ENCODE measurements at regions not wholly inside any gene's neighbourhood (a gene's known extent, or its start where the extent isn't known, plus 50 kb on each side); places are given as distances from the start of the nearest gene placed in this dataset.

DNA sequence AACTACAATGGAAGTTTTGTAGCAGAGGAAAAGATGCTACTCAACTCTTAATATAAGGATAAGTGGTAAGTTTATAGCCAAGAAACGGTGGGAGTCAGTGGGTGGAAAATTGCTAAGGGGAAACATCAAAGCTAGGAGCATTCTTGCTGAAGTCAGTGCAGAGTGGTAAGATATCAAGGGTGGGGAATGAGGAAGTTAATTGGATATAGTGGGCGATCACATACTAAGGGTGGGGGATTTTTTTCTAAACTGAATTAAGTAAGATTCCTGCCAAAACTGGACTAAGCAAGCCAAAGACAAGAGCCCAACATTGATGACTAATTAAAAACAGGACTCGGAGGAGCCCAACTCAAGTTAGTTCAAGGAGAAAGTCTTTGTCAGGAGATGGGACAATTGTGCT, 525.4 kb downstream of the CCDC85A start:
- no peak for DNase-seq (ENCODE audit: low read depth)

DNA sequence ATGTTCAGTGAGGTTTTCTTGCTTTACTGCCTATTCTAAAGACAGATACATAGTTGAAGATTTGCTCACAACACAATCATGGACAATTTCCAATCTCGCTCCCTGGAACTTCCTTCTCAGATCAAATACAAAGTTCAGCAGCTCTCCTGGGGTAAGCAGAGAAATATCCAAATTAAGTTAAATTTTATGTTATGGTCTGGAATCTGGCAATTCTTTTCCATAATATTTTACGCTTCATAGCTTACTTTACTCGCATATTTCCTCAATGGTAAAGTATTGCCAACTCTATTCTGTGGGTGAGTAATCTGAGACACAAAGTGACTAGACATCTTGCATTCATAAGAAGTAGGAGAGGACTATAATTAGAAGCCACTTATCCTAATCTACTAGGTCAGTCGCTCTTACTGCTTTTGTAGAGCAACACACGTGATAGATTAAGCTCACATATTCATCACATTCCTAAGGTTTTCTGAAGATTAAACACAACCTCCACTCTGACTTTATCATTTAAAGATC, 529.4 kb downstream of the CCDC85A start:
- DNase-seq (ENCODE audit: low read depth), result peak; percentile 95

DNA sequence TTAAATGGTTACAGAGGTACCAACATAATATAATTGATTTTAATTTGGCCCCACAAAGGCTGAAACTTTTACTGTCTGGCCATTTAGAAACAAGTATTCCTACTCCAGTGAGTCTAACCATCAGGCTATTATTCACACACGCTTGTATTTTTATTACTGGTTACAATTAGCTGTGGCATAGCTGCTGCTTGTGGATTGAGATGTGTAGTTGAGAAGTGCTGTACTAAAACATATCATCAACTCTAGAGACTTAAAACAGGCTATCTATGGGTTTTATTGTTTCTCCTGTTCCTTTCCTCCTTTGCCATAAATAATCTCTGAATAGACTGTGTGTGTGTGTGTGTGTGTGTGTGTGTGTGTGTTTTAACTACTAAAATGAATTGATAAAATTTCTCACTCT, 530.2 kb downstream of the CCDC85A start:
- peak; percentile 14 for DNase-seq (ENCODE audit: low read depth)

DNA sequence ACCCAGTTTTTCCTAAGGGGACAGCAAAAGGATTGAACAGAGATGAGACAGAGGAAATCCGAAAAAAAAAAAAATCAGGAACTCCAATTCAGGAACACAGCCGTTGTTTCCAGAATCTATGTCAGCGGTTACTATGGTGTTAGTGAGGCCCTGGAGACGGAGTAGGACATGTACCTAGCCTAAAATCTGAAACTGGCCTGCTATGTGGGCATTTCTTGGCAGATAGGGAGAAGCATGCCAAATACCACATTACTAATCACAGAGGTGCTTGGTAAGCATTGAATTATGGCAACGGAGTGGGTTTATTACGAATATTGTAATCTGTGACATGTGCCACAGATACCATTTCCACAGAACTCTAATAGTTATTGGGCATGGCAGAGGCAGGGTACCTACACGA, 530.6 kb downstream of the CCDC85A start:
- peak; percentile 2 for DNase-seq (ENCODE audit: low read depth)

DNA sequence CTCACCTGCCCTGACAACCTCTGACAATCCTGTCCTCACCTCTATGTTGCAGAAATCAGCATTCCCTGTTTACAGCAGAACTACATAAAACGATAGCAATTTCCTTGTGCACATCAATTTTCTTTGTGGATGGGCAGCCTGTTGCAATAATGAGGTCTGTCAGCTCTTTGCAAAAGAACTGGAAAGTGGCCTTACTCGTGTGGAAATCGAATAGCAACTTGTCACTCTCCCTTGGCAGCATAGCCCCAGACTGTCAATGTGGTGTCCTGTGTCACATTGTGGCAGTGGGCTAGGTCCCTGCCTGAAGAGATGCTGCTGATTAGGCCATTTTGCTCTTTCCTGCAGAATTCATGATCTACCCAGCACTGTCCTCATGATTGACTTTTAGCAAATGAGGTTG, 531.9 kb downstream of the CCDC85A start:
- no peak for DNase-seq (ENCODE audit: low read depth)

DNA sequence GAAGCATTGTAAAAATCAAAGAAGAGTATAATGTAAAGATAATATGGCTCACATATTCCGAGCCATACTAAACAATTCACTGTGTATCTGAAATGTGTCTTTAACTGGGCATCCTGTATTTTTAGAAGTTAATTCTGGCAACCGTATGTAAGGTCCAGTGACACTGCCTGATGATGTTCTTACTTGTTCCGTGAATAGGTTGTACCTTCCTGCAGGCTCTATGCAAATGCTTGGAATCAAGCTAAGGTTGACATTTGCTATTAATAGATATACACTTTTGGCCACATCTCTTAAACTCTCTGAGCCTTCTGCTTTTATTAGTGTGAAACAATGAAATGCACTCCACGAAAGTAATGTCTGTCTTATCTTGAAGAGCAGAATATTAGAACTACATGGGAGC, 534.6 kb downstream of the CCDC85A start:
- DNase-seq (ENCODE audit: low read depth), result no peak

DNA sequence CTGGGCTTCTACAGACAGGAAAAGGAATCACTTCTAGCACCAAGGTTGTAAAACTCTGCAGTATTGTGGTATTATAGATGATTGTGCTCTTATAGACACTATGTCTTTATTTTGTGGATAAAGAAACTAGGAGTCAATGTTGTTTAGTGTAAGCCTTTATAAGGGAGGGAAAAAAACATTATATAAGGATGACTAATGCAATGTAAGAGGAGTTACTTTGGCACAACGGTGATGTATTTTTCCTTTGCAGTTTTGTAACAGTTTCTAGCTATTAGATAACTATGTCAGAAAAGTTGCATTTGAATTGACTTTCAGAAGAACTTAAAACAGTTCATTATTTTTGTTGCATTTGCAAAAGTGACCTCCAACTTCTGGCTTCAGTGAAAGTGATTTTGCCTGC, 545.4 kb downstream of the CCDC85A start:
- DNase-seq (ENCODE audit: low read depth), result no peak

DNA sequence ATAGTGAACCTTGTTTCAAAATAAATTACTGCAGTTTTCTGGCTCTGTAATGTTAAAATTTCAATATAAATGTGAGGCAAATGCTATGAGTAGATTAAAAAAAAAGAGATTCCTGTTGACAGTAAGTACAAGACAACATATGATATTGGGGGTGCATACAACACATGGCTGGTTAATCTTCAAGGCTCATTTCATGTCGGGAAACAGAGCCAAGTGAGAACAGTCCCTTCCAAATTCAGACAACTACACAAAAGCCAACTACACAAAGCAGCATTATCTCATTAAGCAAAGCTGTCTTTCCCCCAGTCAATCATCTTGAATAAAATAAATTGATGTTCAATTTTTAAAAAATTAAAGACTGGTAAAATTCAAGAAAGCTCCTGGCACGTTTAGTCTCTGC, 549.2 kb downstream of the CCDC85A start:
- no peak for DNase-seq (ENCODE audit: low read depth)

DNA sequence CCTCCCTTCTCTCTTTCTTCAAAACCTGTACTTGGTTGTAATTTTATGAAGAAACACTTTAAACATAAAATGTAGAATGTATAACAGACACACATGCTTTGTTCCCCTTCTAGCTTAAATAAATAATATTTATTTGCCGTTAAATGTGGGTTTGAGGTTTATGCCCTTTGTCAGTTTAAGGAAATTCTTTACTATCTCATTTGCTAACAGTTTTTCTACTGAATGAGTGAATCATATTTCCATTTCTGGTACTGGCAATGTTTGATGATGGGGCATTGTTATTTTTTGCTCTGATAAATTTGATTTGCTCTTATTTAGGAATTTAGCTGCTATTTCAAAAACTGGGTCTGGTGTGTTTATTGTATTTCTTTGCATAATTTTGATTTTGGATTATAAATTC, 555.6 kb downstream of the CCDC85A start:
- DNase-seq (ENCODE audit: low read depth), result no peak

DNA sequence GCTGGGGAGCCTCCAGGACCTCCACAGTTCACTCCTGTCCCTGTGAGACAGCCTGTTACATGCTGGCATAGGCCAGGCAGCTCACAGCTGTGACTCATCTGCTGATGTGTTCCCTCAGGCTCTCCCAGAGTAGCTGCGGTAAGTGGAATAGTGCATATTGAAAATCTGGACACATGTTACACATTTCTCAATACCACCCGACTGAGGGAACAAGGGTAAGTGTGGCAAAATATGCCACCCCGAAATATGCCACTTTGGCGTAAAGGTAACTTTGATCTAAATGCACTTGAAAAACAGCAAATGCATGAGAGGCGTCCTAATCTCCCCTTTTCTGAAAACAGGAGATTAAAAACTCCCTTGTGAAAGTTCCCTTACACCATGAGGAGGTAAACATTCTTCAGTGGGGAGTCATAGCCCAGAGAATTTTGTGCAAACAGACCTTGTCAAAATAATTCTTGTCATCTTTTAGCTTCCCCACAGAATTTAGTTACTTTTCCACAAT, 557.9 kb downstream of the CCDC85A start:
- peak; percentile 91 for DNase-seq (ENCODE audit: low read depth)

DNA sequence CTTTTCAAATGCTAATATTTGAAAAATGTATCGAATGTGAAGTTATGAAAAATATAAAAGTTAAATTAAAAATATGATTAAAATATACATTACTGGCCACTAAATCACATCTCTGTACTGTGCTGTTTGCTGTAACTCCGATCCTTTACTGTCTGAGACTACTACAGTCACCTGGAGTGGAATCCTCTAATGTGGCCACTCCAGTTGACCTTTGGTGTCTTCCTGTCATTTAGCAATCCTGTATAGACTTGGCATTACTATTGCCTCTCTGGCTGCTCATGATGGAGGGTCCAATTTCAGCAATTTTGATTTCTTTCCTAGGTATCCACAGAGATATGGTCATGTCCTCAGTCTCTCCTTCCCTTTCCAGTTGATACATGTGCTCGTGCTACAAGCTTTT, 560.0 kb downstream of the CCDC85A start:
- DNase-seq (ENCODE audit: low read depth), result no peak

DNA sequence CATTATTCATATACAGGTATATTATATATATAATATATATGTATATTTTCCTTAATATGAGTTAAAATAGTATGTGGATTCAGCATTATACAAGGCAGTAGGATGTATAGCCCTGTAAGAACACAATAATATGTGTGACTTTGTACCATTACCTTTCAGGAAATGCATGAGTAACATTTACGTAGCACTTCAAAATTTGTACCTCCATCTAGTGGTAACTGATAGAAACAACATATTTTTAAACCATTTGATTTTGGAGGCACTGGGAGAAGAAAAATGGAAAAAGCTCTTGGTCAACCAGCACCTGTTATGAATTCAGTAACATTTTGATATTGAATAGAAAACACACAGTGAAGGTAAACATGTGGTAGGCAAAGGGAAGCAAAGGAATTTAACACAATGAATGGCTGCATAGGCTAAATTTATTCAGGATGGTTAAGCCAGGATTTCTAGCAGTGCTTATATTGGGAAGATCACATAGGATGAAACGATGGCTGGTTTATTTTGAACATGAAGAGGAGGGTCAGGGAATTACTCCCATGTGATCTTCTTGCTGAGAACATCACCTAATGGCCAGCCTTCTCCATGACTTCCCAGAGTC, 565.5 kb downstream of the CCDC85A start:
- DNase-seq (ENCODE audit: low read depth), result no peak

DNA sequence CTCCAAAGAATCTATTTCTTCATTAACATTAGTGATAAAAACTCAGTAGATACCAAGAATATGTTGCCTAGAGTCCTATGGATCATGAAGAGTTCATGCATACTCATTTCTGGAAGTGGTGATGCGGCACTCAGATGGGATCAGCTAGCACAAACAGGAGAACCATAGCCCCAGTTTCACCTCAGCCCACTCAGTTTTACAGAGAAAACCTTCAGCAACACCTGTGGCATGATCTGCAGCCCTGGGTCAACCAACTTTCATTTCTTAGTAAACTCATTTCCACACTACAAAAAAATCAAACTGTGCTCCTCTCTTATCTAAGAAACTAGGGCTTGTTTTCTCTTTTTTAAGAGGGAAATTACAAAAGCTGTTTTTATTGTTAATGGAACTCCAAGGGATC, 569.4 kb downstream of the CCDC85A start:
- no peak for DNase-seq (ENCODE audit: low read depth)

DNA sequence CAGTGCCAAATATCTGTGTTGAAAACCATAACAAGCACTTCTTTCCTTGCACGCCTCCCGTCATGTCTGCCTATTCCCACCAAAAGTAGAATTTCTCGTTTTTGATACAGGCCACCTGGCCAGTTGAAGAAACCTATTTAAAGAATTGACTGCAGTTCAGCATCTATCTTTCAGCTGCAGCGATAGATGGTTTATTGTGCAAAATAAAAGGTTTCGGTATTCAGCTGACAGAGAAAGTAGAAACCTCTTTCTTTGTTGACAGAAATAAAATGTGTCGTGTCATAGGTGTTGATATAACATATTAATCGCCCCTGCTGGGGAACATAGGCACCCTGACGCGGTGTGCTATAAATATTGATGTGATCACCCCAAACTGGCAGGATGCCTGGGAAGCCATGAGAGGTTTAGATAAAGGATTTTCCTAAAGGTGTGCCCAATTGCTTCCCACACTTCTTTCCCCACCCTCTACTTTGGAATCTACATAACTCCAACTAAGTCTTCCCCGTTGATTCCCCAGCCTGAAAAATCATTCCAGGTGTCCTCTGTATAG, 570.4 kb downstream of the CCDC85A start:
- DNase-seq (ENCODE audit: low read depth), result no peak

DNA sequence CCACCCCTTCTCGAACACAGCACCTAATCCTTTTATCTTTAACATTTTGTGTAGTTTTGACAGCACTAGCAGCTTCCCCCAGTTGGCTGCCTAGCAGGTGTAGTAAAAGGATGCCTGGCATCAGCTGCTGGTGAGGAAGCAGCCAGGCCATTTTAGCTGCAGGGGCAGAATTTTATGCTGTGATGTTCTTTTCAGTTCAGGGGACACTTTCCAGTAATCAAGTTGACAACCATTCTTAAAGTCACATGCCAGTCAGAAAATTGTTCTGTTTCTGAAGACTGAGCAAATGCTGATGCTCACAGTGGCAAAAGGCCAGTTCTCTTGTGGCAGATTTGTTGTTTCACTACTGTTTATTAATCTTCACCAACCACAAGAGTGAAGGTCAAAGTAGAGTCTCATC, 570.8 kb downstream of the CCDC85A start:
- no peak for DNase-seq (ENCODE audit: low read depth)

DNA sequence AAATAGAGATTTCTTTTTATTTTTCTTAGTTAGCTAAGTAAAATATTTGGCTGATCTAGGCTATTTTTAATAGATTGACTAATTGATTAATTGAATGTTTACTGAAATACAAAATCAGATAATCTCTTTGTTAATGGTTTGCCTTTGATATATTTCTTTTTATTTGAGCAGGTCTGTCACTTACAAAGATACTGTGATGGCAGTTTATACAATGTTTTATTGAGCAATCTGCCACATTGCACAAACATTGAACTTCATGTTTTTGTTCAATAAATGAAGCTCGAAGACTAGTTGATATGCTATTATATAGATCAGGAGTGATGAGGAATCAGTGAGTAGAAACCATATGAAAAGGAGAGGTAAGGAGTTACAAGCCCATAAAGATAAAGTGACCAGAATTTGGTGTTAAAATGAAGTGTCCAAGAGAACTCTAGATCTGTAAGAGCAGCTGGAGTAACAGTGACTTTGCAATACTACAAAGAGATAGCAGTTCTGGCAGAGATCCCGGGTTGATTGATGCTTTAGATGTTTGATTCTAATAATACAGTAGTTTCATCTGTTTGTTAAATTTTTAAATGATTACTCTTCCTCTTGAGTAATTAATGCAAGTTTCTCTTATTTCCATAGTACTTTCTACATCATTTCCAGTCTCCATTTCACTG, 574.2 kb downstream of the CCDC85A start:
- no peak for DNase-seq (ENCODE audit: low read depth)

DNA sequence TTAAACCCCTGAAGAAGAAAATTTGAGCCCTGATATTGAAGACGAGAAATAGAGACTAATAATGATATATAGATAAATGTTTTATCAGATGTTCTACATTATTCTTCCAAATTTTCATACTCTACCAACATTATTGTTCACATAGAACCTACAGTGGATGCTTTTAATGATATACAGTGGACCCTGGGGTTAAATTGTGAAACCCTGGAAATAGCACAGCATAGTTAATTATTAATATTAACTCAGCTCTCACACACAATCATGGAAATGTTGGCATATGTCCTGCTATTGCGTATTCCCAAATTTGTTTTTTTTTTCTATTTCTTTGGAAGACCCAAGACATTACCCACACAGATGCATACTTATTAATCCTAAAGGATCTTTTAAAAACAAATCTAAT, 579.9 kb downstream of the CCDC85A start:
- no peak for DNase-seq (ENCODE audit: low read depth)

DNA sequence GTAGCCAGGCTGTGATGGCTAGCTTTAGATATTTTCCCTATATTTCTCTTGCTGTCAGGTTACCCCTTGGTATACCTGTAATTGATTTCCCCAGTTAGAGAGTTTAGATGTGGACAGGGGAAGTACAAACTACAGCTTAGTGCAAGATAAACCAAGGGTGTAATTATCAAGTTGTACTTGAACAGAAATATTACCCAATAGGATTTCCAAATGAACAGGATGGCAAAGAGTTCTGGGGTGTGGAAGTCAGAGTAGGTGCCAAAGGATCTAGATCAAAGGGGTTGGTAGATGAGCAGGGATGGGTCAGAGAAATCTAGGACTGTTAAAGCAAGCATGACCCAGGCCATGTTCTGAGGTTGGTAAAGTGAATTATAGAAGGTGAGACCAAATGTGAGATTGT, 585.2 kb downstream of the CCDC85A start:
- no peak for DNase-seq (ENCODE audit: low read depth)

DNA sequence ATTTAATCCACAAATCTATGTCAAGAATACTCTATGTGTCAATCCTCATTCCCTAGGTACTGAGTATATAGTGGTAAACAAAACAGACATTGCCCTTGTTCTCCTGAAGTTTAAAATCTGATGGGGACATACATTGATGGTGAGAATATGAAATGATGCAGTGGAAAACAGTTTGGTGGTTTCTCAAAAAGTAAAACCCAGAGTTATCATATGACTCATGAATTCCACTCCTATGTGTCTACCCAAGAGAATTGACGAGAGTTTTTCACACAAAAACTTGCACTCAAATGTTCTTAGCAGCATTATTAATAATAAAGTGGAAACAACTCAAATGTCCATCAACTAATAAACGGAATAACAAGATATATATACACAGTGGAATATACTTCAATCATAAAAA, 586.7 kb downstream of the CCDC85A start:
- peak; percentile 24 for DNase-seq (ENCODE audit: low read depth)

DNA sequence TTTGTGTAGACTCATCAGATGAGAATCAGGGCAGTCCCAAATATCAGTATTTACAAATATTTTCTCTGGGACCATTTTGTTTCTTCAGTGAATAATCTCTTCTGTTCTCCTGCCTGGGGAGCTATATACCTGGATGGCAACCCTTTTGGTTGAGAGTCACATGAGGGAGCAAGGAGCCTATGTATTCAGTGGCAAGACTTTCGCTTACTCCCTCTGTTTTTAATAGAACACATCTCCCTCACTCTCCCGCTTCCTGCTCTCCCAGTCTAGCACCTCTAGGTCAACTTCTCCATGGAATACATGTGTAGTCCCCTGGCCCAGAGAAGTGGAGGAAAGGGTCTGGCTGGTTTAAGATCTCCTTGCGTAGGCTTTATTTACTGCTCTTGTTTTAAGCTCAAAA, 600.3 kb downstream of the CCDC85A start:
- DNase-seq (ENCODE audit: low read depth), result no peak

DNA sequence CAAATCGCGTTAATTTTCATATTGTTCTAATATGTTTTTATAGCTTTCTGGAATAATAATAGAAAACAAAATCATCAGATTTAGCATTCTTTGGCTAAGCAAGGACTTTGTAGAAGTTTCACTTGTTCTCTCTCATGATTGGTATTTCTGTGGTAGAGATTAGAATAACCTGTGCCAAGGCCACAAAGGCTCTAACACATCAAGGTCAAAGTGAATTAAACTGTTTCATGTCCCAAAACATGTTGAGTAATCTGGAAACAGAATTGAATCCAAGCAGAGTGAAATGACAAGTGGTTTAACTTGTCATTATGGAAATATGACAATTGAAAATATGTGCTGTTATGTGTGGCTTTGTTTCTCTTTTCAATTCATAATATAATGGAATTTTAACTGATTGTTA, 617.4 kb downstream of the CCDC85A start:
- DNase-seq (ENCODE audit: low read depth), result no peak

DNA sequence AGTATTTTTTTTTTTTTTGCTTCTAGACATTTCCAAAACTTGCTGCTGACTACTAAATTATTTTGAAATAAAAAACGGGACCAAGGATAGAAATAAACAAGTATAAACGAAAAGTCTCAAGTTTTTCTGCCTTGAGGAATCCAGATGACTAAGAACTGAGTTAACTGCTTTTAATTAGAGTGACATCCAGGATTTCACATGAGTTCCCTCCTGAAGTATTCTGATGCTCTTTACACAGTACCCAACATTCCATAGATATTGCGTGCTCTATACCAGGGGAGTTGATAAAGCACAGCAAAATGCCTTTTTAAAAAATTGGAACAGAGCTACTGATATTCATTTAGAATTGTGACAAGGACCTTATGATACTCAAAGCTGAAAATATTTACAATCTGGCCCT, 618.0 kb downstream of the CCDC85A start:
- DNase-seq (ENCODE audit: low read depth), result peak; percentile 63

DNA sequence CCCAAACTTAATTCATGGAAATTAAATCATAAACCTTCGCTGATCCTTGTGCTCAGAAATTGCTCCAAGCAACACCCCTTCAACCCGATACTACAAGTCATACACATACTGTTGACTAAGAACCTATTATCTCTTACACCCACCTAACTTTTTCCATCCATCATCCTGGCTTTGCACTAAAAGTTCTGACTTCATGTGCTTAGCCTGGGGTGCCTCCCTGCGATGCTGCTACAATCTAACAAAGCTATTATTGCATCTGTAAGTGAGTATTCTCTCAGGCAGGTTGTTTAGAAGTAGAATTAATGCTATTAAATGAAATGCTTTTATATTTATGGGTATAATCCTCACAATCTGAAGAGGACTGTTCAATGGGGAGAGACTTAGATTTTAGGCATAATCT, 619.8 kb downstream of the CCDC85A start:
- no peak for DNase-seq (ENCODE audit: low read depth)

DNA sequence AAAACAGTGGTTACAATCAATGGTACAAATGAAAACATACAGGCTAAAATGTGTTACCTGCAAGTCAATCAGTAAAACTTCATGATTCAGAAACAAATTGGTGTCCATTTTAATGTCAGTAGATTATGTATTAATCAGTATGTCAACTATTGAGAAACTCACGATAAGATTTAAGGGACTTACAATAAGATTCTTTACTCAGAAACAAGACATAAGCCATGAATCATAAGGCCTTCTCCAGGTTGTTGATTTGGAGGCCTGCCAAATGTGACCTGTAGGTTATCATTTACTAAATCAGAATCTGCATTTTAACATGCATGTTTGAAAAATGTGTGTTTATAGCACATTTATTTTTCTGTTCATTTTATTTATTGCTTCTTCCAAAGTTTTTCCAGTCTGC, 623.1 kb downstream of the CCDC85A start:
- no peak for DNase-seq (ENCODE audit: low read depth)

Measured in GM04503 (cell line).